SK-MEL-5 (cell line): ENCODE measurements at regions not wholly inside any gene's neighbourhood (a gene's known extent, or its start where the extent isn't known, plus 50 kb on each side); places are given as distances from the start of the nearest gene placed in this dataset.

Experiments used
- DNase-seq: peaks from one replicate; pipeline ENCODE4 v3.0.0-alpha.2; 2016; ENCODE audit warnings: low read depth, low spot score
- in situ Hi-C: cut with HindIII; loops from 2 replicates; pipeline ENCODE4 v1.10.0; 2016; ENCODE audit warnings: low sequenced_read_pairs, high pct_unique_total_duplicates, low pct_unique_long_range_greater_than_20kb

- DNase-seq, result peak; percentile 55
Observed at GRCh38 chr5:78698191-78698791, 49.7 kb upstream of the LHFPL2 start.

More at GRCh38 chr5:78698191-78698791, 49.7 kb upstream of the LHFPL2 start:
- in situ Hi-C loops, result no loop called here
